K562 (cell line): ENCODE measurements at regions not wholly inside any gene's neighbourhood (a gene's known extent, or its start where the extent isn't known, plus 50 kb on each side); places are given as distances from the start of the nearest gene placed in this dataset.

Source experiments
- ATAC-seq: fragments of 200-7000 bp; cut with Tn5 transposase; 3 replicates; pipeline ENCODE4 v1.9.1; 2020; ENCODE audit warnings: moderate library complexity
- BruUV-seq: library from RNA; stranded (reverse); fragments of 400-500 nt; replicated peaks from 2 replicates; lab custom pipeline; 2021; lab: Mats Ljungman, UMichigan
- CTCF ChIA-PET: fragments of 300-600 bp; formaldehyde crosslinking; extraction: SDS; loops from one replicate; lab custom pipeline; 2021; ENCODE audit warnings: low intra/inter-chr PET ratio; lab: Yijun Ruan, JAX
- POLR2A ChIA-PET: fragments of 300-600, 350-650 bp; sonication (Branson Sonifier 250); formaldehyde crosslinking; extraction: SDS; loops from one replicate; lab custom pipeline; 2021; ENCODE audit warnings: antibody characterized with exemption, inconsistent platforms; lab: Yijun Ruan, JAX
- DNase-seq, 4 experiments: peaks; one replicate each; pipeline versions ENCODE4 v3.0.0 to v3.0.0-alpha.2; 2011 to 2018; ENCODE audit warnings: low spot score in 3 of 4, mixed read lengths in 3 of 4; ENCODE audit errors: extremely low read depth in 1 of 4
- FAIRE-seq: peaks from 2 replicates; lab custom pipeline; 2011; peaks lifted over from hg19 to GRCh38; lab: Jason Lieb, UNC
- H2AFZ ChIP-seq: 2 replicates; pipeline ENCODE4 v1.6.0; 2011; ENCODE audit warnings: low read depth, low read length, control low read depth, inconsistent platforms
- H3K27ac ChIP-seq: fragments of 200-600 bp; 3 replicates; pipeline ENCODE4 v1.8.0; 2011; ENCODE audit warnings: low read depth, mild to moderate bottlenecking, control low read depth, inconsistent platforms, low read length, moderate library complexity, mixed read lengths; ENCODE audit errors: extremely low read depth
- H3K27me3 ChIP-seq, 2 experiments: fragments of 300-600 bp in 1 of 2; 2 replicates in 1 of 2; 3 replicates in 1 of 2; pipeline versions ENCODE4 v1.6.0 to v1.8.0; 2011; ENCODE audit warnings: inconsistent platforms in 2 of 2, low read length in 2 of 2, mild to moderate bottlenecking in 1 of 2, mixed read lengths in 1 of 2, moderate library complexity in 1 of 2; ENCODE audit not compliant: control insufficient read depth in 2 of 2, insufficient read depth in 2 of 2
- H3K36me3 ChIP-seq: fragments of 300-600 bp; 3 replicates; pipeline ENCODE4 v1.8.0; 2011; ENCODE audit warnings: mild to moderate bottlenecking, low read length, inconsistent platforms; ENCODE audit not compliant: control insufficient read depth, insufficient read depth
- H3K4me1 ChIP-seq, 2 experiments: fragments of 200-600 bp in 1 of 2; replicated peaks in 1 of 2; 2 replicates in 1 of 2; 3 replicates in 1 of 2; pipeline versions ENCODE4 v1.5.1 to v1.8.0; 2011; ENCODE audit warnings: inconsistent platforms in 2 of 2, low read length in 2 of 2, mild to moderate bottlenecking in 1 of 2, mixed read lengths in 1 of 2, moderate library complexity in 1 of 2; ENCODE audit not compliant: control insufficient read depth in 2 of 2, insufficient read depth in 2 of 2
- H3K4me2 ChIP-seq: 2 replicates; pipeline ENCODE4 v1.6.1; 2011; ENCODE audit warnings: low read length, control low read depth, inconsistent platforms, mixed read lengths; ENCODE audit not compliant: insufficient read depth
- H3K4me3 ChIP-seq: fragments of 200-600 bp; sonication (generic), shearing (Covaris generic); 2 replicates; pipeline ENCODE4 v1.5.1; 2016; ENCODE audit warnings: control low read depth, inconsistent platforms
- H3K79me2 ChIP-seq: fragments of 200-600 bp; 3 replicates; pipeline ENCODE4 v1.8.0; 2011; ENCODE audit warnings: low read length, inconsistent platforms; ENCODE audit not compliant: control insufficient read depth, insufficient read depth
- H3K9ac ChIP-seq, 2 experiments: 2 replicates each; pipeline versions ENCODE4 v1.6.0 to v1.6.1; 2011; ENCODE audit warnings: low read depth in 2 of 2, low read length in 2 of 2, control low read depth in 1 of 2, inconsistent platforms in 1 of 2, mild to moderate bottlenecking in 1 of 2, mixed read lengths in 1 of 2; ENCODE audit not compliant: insufficient read depth in 1 of 2
- H3K9me1 ChIP-seq: one replicate; pipeline ENCODE4 v1.6.0; 2011; ENCODE audit warnings: inconsistent platforms, mild to moderate bottlenecking, low read length, moderate library complexity; ENCODE audit not compliant: control insufficient read depth, insufficient read depth
- H3K9me3 ChIP-seq: replicated peaks from 2 replicates; pipeline ENCODE4 v1.5.1; 2011; ENCODE audit warnings: low read depth, low read length, inconsistent platforms; ENCODE audit not compliant: control insufficient read depth, insufficient read depth
- H4K20me1 ChIP-seq: replicated peaks from 2 replicates; pipeline ENCODE4 v1.6.1; 2011; ENCODE audit warnings: low read length, inconsistent platforms, mixed read lengths; ENCODE audit not compliant: control insufficient read depth, insufficient read depth
- SREBF1 ChIP-seq: fragments of 150-350 bp; IDR thresholded peaks from 2 replicates; pipeline ENCODE4 v1.6.1; 2014; ENCODE audit warnings: antibody characterized with exemption, low read depth, low read length, borderline replicate concordance
- YBX1 ChIP-seq: fragments of 450-650 bp; IDR thresholded peaks from 2 replicates; pipeline ENCODE4 v1.7.1; 2016; ENCODE audit warnings: mild to moderate bottlenecking
- ZKSCAN1 ChIP-seq: fragments of 150-350 bp; IDR thresholded peaks from 2 replicates; pipeline ENCODE4 v1.6.1; 2016; ENCODE audit warnings: low read depth, low read length
- ZNF384 ChIP-seq: IDR thresholded peaks from 2 replicates; pipeline ENCODE4 v1.6.1; 2012; ENCODE audit warnings: low read depth, low read length, improper control_type of control experiment
- in situ Hi-C: fragments of 300-500 bp; cut with MboI; formaldehyde crosslinking; loops from 4 replicates; pipeline ENCODE4 v1.15.0; 2018; ENCODE audit warnings: inconsistent platforms, mixed read lengths
- intact Hi-C: fragments of 100-400 bp; cut with micrococcal nuclease; formaldehyde crosslinking; loops from 2 replicates; pipeline ENCODE4 v1.14.2; 2022
- TF ChIP-seq, protein P1 (sequence below): fragments of 450-650 bp; conservative IDR thresholded peaks from 2 replicates; pipeline ENCODE4 v1.6.1; 2016; ENCODE audit warnings: missing genetic modification characterization, low read depth, mild to moderate bottlenecking, missing compliant biosample characterization, moderate library complexity
- TF ChIP-seq, protein P2 (sequence below): IDR thresholded peaks from 2 replicates; pipeline ENCODE4 v1.6.1; 2011; ENCODE audit not compliant: insufficient read length; ENCODE audit errors: extremely low read depth

DNA sequence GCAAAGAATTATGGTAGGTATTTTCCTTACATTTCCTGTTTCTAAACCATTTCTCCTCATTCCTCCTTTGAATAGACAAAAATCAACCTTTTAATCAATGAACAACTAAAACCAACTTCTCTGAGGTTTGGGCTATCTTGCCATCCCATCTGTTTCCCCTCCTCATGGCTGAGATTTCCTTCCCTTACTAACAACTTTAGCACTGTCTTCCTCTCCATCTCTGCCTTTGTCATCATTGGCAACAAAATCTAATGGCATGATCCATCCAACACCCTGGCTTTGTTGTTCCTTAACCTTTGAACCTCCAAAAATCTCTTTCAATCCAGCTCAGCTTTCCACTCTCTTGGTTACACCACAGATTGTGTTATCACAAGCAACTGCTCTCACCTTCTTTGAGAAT, 95.3 kb upstream of the FAM136A start:
- H4K20me1 ChIP-seq = no peaks in the 10 kb centered on the region
- no peaks in the 10 kb centered on the region for H3K9me3 ChIP-seq
- no peak for TF ChIP-seq ZNF384
- TF ChIP-seq ZKSCAN1 = no peak
- no peak for TF ChIP-seq YBX1
- no peak for TF ChIP-seq SREBF1
- TF ChIP-seq, protein P1, sequence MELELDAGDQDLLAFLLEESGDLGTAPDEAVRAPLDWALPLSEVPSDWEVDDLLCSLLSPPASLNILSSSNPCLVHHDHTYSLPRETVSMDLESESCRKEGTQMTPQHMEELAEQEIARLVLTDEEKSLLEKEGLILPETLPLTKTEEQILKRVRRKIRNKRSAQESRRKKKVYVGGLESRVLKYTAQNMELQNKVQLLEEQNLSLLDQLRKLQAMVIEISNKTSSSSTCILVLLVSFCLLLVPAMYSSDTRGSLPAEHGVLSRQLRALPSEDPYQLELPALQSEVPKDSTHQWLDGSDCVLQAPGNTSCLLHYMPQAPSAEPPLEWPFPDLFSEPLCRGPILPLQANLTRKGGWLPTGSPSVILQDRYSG = no peak
- TF ChIP-seq, protein P2, sequence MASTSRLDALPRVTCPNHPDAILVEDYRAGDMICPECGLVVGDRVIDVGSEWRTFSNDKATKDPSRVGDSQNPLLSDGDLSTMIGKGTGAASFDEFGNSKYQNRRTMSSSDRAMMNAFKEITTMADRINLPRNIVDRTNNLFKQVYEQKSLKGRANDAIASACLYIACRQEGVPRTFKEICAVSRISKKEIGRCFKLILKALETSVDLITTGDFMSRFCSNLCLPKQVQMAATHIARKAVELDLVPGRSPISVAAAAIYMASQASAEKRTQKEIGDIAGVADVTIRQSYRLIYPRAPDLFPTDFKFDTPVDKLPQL = no peak
- no peaks in the 10 kb centered on the region for H3K4me1 ChIP-seq
- ATAC-seq (no peak), FAIRE-seq (no peak), DNase-seq (no peak)
- BruUV-seq = no TSS peak
- no peak overlapping the region for H3K4me2 ChIP-seq
- H3K36me3 ChIP-seq = no peaks in the 10 kb centered on the region
- no peak overlapping the region for H2AFZ ChIP-seq
- no peak overlapping the region for H3K27ac ChIP-seq
- H3K4me3 ChIP-seq = no peak overlapping the region
- intact Hi-C loops (no loop called here), in situ Hi-C loops (no loop called here)
- H3K79me2 ChIP-seq = no peaks in the 10 kb centered on the region
- H3K9me1 ChIP-seq = no peaks in the 10 kb centered on the region
- H3K27me3 ChIP-seq = peaks cover 6 to 14% of the 10 kb centered on the region in 2 experiments; a peak in 4 of 5 replicates
- H3K9ac ChIP-seq = no peak overlapping the region
- CTCF ChIA-PET = no interaction called here
- POLR2A ChIA-PET = interaction anchor here (0.8 kb wide), 1 partner anchor 194 kb away, joined by 3 read pairs; no protein-coding TSS in a partner anchor
